NCI-H2196 (cell line): ENCODE measurements at regions not wholly inside any gene's neighbourhood (a gene's known extent, or its start where the extent isn't known, plus 50 kb on each side); places are given as distances from the start of the nearest gene placed in this dataset.

Source experiments
- DNase-seq: peaks from one replicate; lab custom pipeline; 2025; ENCODE audit not compliant: unreplicated experiment; lab: John Stamatoyannopoulos, UW

DNA sequence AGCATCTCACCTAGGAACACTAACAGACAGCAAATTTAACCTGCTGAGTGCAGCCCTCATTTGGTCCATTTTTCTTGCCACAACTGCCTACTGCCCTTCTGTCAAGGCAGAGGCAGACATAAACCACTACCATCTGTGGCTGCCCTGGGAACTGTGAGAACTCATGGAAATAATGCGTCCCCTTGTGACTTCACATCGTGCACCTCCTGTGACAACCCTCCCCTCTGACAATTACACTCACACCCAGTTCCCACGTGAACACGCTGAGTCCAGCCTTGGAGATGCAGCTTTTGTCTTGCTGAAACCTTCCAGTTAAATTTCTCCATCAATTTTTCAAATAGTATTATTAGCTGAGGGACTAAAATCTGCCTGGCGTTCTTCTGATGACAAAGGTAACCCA lies 193.1 kb upstream of the KLF14 start:
- DNase-seq = no peak

DNA sequence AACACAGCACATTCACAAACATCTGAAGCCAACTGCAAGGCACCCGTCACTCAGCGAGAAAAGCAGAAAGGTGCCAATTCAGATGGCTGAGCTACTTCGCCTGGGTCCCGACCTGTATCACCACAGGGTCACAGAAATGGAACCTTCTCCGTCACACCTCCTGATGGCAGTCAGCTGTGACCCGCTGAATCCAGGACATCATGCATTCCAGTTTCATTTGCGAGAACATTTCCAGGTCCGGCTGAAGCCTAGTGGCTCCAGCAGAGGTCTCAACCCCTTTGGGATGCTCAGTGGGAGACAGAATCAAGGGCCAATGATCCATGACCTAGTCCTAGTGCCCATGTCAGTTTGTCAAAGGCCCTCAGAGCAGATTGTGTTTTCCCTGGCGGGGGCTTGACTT lies 193.6 kb upstream of the KLF14 start:
- DNase-seq = no peak

DNA sequence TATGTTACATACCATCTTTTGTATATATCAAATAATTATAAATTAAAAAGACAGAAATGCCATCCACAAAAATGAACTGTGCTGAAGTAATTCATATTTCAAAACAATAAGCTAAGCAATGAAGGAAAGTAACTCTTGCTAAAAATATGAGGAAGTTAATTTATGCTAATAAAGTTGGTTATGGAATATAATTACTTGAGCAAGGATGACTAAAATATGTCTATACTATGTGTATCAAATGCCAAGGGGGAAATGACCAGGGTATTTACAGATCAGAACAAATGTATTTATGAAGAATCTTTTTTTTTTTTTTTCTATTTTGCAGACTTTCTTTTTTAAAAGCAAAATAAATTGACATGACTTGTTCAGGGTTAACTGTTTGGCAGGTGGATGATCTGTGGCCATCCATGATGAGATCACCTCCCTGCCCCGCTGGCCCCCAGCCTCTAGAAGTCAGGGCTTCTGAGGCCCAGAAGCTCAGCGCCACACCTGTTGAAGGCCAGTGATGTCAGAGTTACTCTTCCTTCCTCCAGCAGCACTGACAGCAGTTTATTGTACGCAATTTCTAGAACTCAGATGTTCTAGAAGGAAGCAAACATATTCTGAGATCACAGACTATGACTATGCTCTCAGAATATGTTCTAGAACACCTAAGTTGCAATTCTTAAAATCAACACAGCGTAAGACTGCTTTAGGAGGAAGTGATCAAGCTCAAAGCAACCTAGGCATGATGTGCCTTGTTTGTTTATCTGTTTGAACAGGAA lies 196.1 kb upstream of the KLF14 start:
- DNase-seq = no peak

DNA sequence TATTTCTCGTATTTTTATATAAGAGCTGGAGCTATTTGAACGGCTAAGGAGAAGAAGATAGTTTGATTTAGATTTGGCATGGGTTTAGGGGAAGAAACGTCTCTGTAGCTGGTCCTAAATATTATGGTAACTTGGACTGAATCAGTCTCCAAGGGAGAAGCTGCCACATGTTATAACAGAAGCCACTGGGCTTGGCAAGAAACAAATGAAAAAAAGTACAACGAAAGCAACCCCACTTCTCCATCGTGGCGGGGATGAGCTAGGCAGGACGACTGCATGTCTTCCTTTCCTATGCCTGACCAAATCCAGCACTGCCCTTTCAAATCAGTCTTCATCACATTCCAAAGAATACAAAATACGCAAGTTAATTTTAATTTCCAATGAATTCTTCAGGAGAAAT lies 196.7 kb upstream of the KLF14 start:
- no peak for DNase-seq

DNA sequence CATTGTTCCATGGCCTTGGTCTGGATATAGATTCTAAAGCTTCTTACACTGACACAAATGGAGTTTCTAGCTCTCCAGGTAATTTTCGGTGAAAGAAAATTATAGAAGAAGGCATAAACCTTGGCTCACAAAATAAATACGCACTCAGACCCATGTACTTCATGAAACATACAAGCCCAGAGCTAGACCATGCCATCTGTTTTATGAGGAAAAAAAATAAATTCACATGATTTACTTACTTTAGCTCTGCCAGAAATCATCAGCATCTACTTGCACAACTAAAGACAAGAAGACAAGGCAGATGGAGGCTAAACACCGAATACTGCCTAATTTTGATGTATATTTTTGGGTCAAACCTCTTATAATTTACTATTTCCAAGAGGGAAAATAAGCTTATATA lies 197.4 kb upstream of the KLF14 start:
- no peak for DNase-seq

DNA sequence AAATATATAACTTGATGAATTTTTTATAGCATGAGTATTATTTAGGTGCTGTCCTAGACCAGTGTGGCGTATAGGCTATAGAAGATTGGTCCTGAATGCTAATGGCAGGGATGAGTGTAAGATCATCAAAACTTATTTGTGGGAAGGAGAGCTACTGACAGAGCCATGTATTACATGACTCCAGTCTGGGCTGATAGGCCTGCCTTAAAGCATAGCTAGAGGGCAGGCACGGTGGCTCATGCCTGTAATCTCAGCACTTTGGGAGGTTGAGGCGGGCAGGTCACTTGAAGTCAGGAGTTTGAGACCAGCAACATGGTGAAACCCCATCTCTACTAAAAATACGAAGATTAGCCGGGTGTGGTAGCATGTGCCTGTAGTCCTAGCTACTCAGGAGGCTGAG lies 198.1 kb upstream of the KLF14 start:
- DNase-seq = no peak

DNA sequence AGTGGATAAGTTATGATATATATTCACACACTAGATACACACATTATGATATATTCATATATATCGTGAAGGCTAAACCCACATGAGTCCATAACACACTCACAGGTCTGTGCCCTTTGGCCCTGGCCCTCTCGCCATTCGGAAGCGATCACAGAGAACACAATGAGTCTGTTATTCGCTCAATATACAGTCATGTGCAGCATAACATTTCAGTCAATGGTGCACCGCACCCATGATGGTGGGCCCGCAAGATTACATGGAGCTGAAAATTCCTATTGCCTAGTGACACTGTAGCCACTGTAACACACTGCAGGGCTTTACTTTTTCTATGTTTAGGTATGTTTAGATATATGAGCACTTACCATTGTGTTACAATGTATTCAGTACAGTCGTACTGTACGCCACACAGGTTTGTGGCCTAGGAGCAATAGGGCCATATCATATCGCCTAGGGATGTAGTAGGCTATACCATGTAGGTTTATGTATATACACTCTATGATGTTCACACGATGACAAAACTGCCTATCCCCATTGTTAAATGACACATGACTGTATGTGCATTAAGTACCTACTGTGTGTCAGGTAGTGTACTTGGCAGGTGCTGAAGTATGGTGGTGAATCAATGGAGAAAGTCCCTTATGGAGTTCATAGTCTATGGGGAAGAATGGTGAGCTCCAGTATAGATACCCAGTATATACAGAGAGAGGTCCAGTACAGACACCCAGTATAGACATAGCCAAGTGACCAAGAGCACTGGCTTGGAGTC lies 198.8 kb upstream of the KLF14 start:
- no peak for DNase-seq

DNA sequence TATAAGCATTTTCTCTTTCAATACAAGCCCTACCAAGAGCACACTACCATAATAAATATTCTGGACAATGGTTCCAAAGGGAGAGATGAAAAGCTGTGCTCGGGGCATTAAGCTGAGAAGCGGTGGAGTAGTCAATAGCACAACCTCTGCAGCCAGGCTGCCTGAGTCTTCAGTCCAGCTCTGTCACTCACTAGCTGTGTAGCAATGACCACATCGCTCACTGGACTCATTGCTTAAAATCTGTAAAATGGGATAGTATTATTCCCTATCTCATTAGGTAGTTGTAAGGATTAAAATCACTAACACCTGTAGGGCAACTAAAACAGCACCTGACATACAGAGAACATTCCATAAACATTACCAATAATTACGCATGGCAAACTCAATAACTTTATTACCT lies 199.9 kb upstream of the KLF14 start:
- DNase-seq = no peak

DNA sequence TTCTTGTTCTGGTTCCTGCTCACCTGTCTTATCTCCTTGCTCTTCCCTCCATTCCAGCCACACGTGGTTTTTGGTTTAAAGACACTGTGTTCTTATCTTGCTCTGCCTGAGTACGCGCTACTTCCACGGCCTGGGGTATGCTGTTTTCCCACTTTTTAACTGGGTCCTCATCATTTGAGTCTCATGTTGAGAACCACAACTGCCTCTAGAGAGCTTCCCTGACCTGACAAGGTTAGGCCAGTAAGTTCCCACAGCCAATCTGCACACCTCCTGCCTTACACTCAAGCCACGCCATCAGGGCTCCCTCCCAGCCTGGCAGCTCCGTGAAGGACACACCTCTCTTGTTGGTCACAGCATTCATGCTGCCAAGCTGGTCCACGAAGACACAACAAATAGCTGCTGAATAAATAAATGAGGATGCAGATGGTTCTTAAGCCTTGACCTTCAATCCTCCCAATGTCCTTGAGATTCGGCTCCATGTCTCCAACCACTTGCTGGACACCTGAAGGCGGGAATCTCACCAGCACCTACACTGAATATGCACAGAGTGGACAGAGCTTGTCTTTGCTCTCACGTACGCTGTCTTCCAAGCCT lies 201.7 kb upstream of the KLF14 start:
- DNase-seq = no peak

DNA sequence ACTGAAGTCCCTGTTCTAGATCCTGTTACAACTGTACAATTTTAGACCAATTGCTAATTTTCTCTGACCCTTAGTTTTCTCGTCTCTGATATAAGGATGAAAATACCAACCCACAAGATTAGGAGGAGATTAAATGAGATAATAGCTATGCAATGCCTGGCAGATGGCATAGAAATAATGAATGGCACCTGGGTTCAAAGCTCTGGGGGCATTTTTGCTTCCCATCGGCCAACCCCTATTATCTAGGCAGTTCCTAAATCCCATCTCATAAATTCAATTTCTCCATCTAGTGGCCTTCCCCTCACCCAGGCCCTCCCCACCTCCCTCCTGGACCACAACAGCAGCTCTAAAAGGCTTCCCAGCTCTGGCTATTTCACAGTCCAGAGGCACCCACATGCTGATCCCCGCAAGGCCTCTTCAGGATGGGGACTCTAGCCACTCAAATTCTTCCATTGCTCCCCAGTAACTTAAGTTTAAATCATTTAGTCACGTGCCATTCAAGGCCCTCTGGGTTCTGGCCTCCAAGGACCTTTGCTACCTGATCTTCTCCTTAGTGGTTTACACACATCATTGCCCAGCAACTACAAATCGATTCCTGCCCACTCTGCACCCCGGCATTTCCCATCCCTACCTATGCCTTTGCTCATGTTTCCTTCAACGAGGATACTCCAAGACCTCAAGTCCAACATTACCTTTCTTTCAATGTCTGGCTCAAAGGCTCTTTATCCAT lies 202.4 kb upstream of the KLF14 start:
- no peak for DNase-seq

DNA sequence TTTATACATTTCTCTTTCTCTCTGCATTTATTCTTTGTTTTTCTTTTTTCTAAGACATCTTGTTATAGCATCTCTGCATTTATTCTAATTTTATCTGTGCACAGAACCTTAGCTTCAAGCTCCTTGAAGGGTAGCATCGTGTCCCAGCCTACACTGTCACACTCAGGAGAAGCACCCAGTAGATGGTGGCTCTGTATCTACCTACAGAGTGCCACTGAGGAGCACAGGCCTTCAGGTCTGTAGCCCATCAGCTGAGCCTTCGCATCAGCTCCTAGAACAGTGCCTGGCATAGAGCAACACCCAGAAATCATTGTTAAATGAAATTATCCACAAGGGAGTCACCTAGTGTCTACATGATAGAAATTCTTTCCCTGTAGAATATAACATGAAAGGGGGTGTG lies 203.0 kb upstream of the KLF14 start:
- DNase-seq = no peak

DNA sequence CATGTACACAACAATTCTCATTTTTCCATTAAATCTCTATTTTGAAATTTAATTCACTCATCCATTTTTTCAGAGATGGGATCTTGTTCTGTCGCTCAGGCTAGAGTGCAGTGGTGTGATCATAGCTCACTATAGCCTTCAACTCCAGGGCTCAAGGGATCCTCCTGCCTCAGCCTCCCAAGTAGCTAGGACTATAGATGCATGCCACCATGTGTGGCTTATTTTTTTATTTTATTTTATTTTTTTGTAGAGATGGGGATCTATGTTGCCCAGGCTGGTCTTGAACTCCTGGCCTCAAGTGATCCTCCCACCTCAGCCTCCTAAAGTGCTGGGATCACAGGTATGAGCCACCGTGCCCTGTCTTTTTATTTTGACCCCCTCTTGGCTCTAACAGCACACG lies 203.8 kb upstream of the KLF14 start:
- DNase-seq = no peak

DNA sequence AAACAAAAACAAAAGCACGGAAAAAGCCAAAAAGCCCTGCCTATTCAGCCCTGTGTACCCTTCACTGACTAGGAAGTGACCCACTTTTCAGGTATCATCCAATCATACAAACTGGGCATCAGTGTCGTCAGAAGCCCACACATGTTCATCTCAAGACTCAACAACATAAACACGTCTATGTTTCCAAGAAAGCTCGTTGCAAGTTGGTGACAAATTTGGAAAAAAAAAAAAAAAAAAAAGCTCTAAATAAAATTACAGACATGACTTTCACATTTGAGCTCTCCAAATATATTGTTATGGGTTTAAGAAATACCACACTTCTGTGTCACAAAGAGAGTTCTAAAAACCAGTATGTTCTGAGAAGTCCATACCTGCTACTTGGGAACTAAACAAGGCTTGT lies 204.7 kb upstream of the KLF14 start:
- DNase-seq = no peak

DNA sequence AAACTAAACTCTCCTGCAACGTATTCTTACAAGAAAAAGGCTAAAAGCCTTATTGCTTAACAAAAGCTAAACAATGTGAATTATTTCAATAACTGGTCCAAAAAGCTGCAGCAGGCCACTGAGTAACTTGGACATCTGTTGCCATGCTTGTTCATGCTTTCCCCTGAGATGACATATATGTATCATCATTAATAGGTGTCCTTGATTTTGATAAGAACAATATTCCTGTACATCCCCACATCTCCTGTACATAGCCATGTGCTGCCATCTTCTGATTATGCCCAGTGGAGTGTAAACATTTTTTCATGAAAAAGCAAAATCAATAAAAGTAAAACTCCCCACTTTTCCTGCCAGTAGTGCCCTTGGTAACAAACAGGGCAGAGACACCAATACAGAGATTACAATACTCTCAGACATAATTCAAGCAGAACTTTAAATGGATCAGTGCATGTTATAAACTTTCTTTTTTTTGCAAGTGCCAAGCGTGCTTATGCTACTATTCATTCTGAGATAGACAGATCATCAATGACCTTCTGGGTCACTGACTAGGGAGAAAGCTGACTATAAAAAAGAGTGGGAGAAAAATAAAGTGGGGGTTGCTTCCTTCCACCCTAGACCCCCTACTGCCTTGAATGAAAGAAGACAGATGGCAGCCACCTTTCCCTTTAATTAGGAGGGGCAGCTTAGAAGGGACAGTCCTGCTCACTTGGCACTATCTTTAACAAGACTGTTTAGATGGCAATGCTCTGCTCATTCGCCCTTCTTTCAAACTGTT lies 205.5 kb upstream of the KLF14 start:
- DNase-seq = no peak

DNA sequence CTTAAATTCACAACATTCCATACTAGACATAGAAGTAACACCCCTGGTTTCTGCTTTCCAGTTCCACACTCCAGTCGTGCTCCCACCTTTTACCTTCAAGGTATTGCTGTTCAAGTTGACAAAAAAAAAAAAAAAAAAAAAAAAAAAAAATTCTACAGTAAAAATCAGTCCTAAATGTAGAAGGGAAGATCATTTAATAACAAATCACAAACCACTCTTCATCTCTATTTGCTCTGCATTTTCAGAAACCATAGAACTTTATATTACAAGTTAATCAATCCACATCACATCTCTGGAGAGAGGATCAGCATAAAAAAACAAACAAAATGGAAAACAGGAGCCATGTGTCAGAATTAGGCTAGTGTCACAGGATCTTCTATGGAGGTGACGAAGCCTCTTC lies 206.3 kb upstream of the KLF14 start:
- no peak for DNase-seq

DNA sequence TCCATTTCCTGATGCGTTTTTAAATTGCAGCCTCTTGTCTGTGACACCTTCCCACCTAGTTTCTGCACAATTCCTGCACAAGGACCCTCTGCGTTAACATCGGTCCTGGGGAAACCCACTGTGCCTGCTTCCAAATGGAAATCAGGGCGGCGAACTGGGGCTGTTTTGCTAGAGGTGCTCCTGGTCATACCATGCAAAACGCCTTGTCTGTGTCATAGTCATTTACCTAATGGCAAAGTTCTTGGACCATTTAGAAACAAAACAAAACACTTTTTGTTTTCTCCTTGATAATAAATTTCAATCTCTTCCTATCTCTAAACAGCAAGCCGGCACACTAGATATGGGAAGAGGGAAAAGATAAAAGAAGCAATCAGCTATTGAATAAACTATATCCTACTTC lies 206.9 kb upstream of the KLF14 start:
- no peak for DNase-seq

DNA sequence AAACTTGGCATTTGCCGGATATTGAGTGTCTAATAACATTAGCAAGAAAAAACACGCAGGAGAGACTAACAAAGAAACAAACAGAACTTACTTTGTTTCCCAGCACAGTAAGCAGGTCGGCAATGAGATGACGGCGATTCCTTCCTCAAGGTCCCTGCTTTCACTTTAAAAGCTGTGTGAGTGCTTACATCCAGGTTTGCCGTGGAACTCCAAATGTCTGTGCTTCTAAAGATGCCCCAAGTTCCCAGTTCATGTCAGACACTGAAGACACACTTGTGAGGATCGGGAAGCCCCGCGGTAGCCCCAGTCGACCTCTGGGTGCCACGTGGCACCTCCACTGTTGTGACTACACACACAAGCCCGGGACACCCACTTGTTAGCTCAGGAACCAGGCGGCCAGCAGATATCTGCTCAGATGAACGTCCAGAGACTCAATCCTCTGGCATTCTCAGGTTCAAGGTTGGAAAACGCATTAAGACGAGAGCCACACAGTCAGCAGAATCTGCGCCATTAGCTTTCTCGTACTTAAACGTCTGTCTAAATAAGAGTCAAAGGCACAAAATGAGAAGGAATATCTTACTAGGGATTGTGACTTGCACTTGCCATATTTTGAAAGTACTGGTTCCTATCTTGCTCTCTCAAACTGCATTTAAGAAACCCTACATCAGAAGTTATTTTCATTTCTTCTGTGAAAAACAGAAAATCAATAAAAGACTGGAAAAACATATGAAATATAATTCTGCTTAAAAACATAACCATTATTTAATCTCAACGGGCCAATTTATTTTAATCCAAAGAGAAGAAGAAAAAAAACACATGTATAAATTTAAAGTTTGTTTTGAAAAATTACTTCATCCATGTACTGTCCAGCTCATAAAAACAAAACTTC lies 207.6 kb upstream of the KLF14 start:
- no peak for DNase-seq

DNA sequence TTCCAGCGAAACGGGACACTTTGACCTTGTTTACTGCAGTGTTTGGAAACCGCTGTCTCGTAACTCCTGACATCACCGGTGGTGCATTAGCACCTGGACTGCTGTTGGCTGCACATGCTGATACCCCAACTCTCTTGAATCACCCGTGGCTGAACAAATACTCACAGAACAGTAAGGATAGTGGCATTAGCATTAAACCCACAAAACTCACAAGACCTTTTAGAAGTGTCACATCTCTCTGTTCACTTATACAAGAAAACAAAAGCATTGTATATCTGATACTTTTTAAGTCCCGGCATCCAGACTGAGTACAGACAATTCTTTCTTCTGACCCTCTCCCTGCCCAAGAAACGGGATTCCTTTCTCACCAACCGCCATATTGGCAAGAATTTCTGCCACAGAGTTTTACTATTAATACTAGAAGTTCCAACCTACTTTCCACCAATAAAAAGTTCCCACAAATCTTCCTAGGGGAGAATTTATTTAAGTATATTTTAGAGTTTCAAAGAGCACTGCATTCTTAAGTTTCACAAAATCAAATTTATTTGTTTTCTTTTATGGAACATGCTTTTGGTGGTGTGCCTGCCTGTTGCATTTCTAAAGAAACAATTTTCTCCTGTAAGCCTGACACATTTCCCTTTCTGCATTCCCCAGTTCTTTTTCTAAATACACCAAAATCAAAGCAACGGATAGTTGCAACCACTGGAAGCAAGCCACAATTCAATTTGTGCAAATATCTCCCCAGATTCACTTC lies 208.4 kb upstream of the KLF14 start:
- DNase-seq = no peak

DNA sequence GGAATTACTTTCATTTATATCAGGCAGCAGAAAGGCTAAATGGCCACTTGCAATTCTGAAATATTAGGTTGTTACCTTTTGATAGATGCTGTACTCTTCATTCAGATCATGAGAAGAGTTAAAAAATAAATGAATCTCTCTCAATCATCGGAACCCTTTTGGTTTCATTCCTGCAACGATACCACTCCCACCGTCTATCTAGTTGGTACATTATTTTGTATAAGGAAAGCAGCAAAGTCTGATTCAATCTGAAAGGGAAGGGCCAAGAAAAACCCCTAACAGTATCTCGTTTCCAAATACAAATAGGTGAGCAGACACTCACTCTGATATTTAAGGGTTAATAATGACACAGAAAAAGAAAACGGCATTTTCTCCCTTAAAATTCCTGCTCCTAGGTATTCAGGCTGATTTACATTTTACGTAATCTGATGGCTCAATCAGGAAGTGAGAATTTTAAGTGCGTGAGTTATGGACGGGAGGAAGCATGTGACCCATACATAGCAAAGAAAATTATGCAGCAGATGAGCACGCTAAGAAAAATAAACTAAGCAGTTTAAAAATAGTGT lies 209.4 kb upstream of the KLF14 start:
- DNase-seq = no peak
